GM23248 (cell line): ENCODE measurements at regions not wholly inside any gene's neighbourhood (a gene's known extent, or its start where the extent isn't known, plus 50 kb on each side); places are given as distances from the start of the nearest gene placed in this dataset.

Source experiments
- DNase-seq: peaks from one replicate; pipeline ENCODE4 v3.0.0-alpha.2; 2015
- H2AFZ ChIP-seq: fragments of 200-600 bp; sonication (generic); 2 replicates; pipeline ENCODE4 v1.6.1; 2016; ENCODE audit warnings: antibody characterized with exemption
- H3F3A ChIP-seq: fragments of 200-600 bp; sonication (generic); 2 replicates; pipeline ENCODE4 v1.6.1; 2016; ENCODE audit warnings: mild to moderate bottlenecking, antibody characterized with exemption, mixed run types; ENCODE audit not compliant: insufficient read depth
- H3K27ac ChIP-seq: fragments of 200-600 bp; sonication (generic); 2 replicates; pipeline ENCODE4 v1.5.1; 2016; ENCODE audit warnings: mild to moderate bottlenecking
- H3K27me3 ChIP-seq: fragments of 200-600 bp; sonication (generic); replicated peaks from 2 replicates; pipeline ENCODE4 v1.6.1; 2016; ENCODE audit warnings: mild to moderate bottlenecking; ENCODE audit not compliant: insufficient read depth
- H3K36me3 ChIP-seq: fragments of 200-600 bp; sonication (generic); 2 replicates; pipeline ENCODE4 v1.6.1; 2016; ENCODE audit warnings: low read depth, mild to moderate bottlenecking
- H3K4me1 ChIP-seq: fragments of 200-600 bp; sonication (generic); 2 replicates; pipeline ENCODE4 v1.6.1; 2016; ENCODE audit warnings: mild to moderate bottlenecking; ENCODE audit not compliant: insufficient read depth
- H3K4me2 ChIP-seq: fragments of 200-600 bp; sonication (generic); one replicate; pipeline ENCODE4 v1.6.1; 2016; ENCODE audit warnings: mild to moderate bottlenecking; ENCODE audit not compliant: unreplicated experiment
- H3K4me3 ChIP-seq: fragments of 200-600 bp; sonication (generic); 2 replicates; pipeline ENCODE4 v1.5.1; 2016; ENCODE audit warnings: mild to moderate bottlenecking
- H3K79me2 ChIP-seq: fragments of 200-600 bp; sonication (generic); 2 replicates; pipeline ENCODE4 v1.6.1; 2016; ENCODE audit warnings: mild to moderate bottlenecking; ENCODE audit not compliant: insufficient read depth
- H3K9ac ChIP-seq: fragments of 200-600 bp; sonication (generic); 2 replicates; pipeline ENCODE4 v1.6.1; 2016; ENCODE audit warnings: mild to moderate bottlenecking
- H3K9me2 ChIP-seq: fragments of 200-600 bp; sonication (generic); 2 replicates; pipeline ENCODE4 v1.6.1; 2016; ENCODE audit warnings: mixed run types, mild to moderate bottlenecking, moderate library complexity; ENCODE audit not compliant: insufficient read depth
- H3K9me3 ChIP-seq: fragments of 200-600 bp; sonication (generic); one replicate; pipeline ENCODE4 v1.6.1; 2017; ENCODE audit warnings: low read depth
- H4K20me1 ChIP-seq: fragments of 200-600 bp; sonication (generic); 2 replicates; pipeline ENCODE4 v1.6.0; 2016; ENCODE audit not compliant: insufficient read depth
- EZH2 ChIP-seq: fragments of 200-600 bp; sonication (generic); IDR thresholded peaks from 2 replicates; pipeline ENCODE4 v1.6.1; 2018; ENCODE audit warnings: antibody characterized with exemption, mild to moderate bottlenecking; ENCODE audit not compliant: insufficient read depth, poor library complexity, severe bottlenecking
- EZH2phosphoT487 ChIP-seq: fragments of 200-600 bp; sonication (generic); IDR thresholded peaks from 2 replicates; pipeline ENCODE4 v1.6.1; 2018; ENCODE audit warnings: antibody characterized with exemption, moderate library complexity, mild to moderate bottlenecking, low read depth; ENCODE audit not compliant: insufficient read depth
- WGBS, 2 experiments: methylation state at CpG; one replicate each; pipeline ENCODE4 v1.1.6; 2015 to 2017; ENCODE audit warnings: low lambda C conversion rate in 2 of 2, low coverage in 1 of 2; ENCODE audit errors: missing lambda C conversion rate in 2 of 2; 5-methylcytosine and 5-hydroxymethylcytosine counted together
- in situ Hi-C: fragments of 300-500 bp; cut with MboI; formaldehyde crosslinking; loops from 2 replicates; pipeline ENCODE4 v1.15.0; 2020

- no peak for TF ChIP-seq EZH2
- TF ChIP-seq EZH2phosphoT487, result no peak
- H2AFZ ChIP-seq, result no peak overlapping the region
- H3K36me3 ChIP-seq, result no peaks in the 10 kb centered on the region
- H3K4me2 ChIP-seq, result no peak overlapping the region
- no peak overlapping the region for H3K9ac ChIP-seq
- H4K20me1 ChIP-seq, result no peaks in the 10 kb centered on the region
- H3K9me3 ChIP-seq, result no peaks in the 10 kb centered on the region
- H3F3A ChIP-seq, result no peaks in the 10 kb centered on the region
- no peaks in the 10 kb centered on the region for H3K9me2 ChIP-seq
- no peaks in the 10 kb centered on the region for H3K4me1 ChIP-seq
- no peaks in the 10 kb centered on the region for H3K27me3 ChIP-seq
- WGBS, 2 experiments, result 41 to 52% methylated on average over 6 of the region's 6 CpGs
- no peaks in the 10 kb centered on the region for H3K79me2 ChIP-seq
- H3K27ac ChIP-seq, result no peak overlapping the region
- in situ Hi-C loops, result no loop called here
- DNase-seq, result no peak
- H3K4me3 ChIP-seq, result no peak overlapping the region
Observed at GRCh38 chr3:5425371-5425770, 237.9 kb downstream of the EDEM1 start.

- H4K20me1 ChIP-seq, result no peaks in the 10 kb centered on the region
- no peaks in the 10 kb centered on the region for H3F3A ChIP-seq
- in situ Hi-C loops, result no loop called here
- H3K79me2 ChIP-seq, result no peaks in the 10 kb centered on the region
- peak overlapping the region; percentile 71 for H2AFZ ChIP-seq
- H3K9me2 ChIP-seq, result no peaks in the 10 kb centered on the region
- peak; percentile 77 for DNase-seq
- H3K36me3 ChIP-seq, result no peaks in the 10 kb centered on the region
- no peaks in the 10 kb centered on the region for H3K27me3 ChIP-seq
- H3K27ac ChIP-seq, result no peak overlapping the region
- H3K4me1 ChIP-seq, result no peaks in the 10 kb centered on the region
- TF ChIP-seq EZH2 (no peak), EZH2phosphoT487 (no peak)
- H3K4me2 ChIP-seq, result no peak overlapping the region
- no peaks in the 10 kb centered on the region for H3K9me3 ChIP-seq
- WGBS, 2 experiments, result 24 to 25% methylated on average over 25 of the region's 25 CpGs
- H3K4me3 ChIP-seq, result no peak overlapping the region
- H3K9ac ChIP-seq, result peak overlapping the region; percentile 27; the same call in 1 of the 2 replicates
Observed at GRCh38 chr3:5426094-5426883, 238.8 kb downstream of the EDEM1 start.

- no peak overlapping the region for H3K4me3 ChIP-seq
- H3K9ac ChIP-seq, result no peak overlapping the region
- TF ChIP-seq EZH2, result no peak
- no peak for TF ChIP-seq EZH2phosphoT487
- no peaks in the 10 kb centered on the region for H3F3A ChIP-seq
- DNase-seq, result no peak
- no peak overlapping the region for H3K4me2 ChIP-seq
- no peaks in the 10 kb centered on the region for H3K4me1 ChIP-seq
- H3K36me3 ChIP-seq, result no peaks in the 10 kb centered on the region
- no peaks in the 10 kb centered on the region for H3K79me2 ChIP-seq
- H2AFZ ChIP-seq, result no peak overlapping the region
- no peaks in the 10 kb centered on the region for H4K20me1 ChIP-seq
- H3K9me2 ChIP-seq, result no peaks in the 10 kb centered on the region
- in situ Hi-C loops, result no loop called here
- H3K9me3 ChIP-seq, result no peaks in the 10 kb centered on the region
- 55 to 61% methylated on average over 6 of the region's 6 CpGs for WGBS, 2 experiments
- H3K27ac ChIP-seq, result no peak overlapping the region
- H3K27me3 ChIP-seq, result no peaks in the 10 kb centered on the region
Observed at GRCh38 chr3:5427021-5427420, 239.5 kb downstream of the EDEM1 start.

- H3K4me2 ChIP-seq, result no peak overlapping the region
- H3K9me2 ChIP-seq, result no peaks in the 10 kb centered on the region
- H3K27me3 ChIP-seq, result no peaks in the 10 kb centered on the region
- DNase-seq, result no peak
- H3K79me2 ChIP-seq, result no peaks in the 10 kb centered on the region
- no peaks in the 10 kb centered on the region for H3K36me3 ChIP-seq
- H3K4me1 ChIP-seq, result no peaks in the 10 kb centered on the region
- H3F3A ChIP-seq, result no peaks in the 10 kb centered on the region
- no peaks in the 10 kb centered on the region for H4K20me1 ChIP-seq
- in situ Hi-C loops, result no loop called here
- WGBS, 2 experiments, result 34 to 37% methylated on average over 3 of the region's 3 CpGs
- H3K9ac ChIP-seq, result no peak overlapping the region
- H3K9me3 ChIP-seq, result no peaks in the 10 kb centered on the region
- H3K27ac ChIP-seq, result no peak overlapping the region
- TF ChIP-seq EZH2, result no peak
- no peak for TF ChIP-seq EZH2phosphoT487
- H3K4me3 ChIP-seq, result no peak overlapping the region
- no peak overlapping the region for H2AFZ ChIP-seq
Observed at GRCh38 chr3:5427938-5428337, 240.4 kb downstream of the EDEM1 start.
